ENCODE measurements at regions not wholly inside any gene's neighbourhood (a gene's known extent, or its start where the extent isn't known, plus 50 kb on each side); places are given as distances from the start of the nearest gene placed in this dataset.

GRCh38 chr12:124208489-124208888 lies 86.4 kb upstream of the RFLNA start:
- TF ChIP-seq GABPB1 (CRISPR knock-in tag; IDR thresholded peaks at IDR 0.05) = no peak
- TF ChIP-seq ZBTB14 (CRISPR knock-in tag; IDR thresholded peaks at IDR 0.05) = no peak
- TF ChIP-seq XRCC5 (optimal IDR thresholded peaks at IDR 0.05; ENCODE audit: low read length) = no peak
- TF ChIP-seq MBD4 (IDR thresholded peaks at IDR 0.05; ENCODE audit: borderline replicate concordance, low read length) = no peak
- no peak for TF ChIP-seq TAF15 (IDR thresholded peaks at IDR 0.05; ENCODE audit: low read depth, low read length, poor library complexity, severe bottlenecking)
- no peak for TF ChIP-seq REPIN1 (CRISPR knock-in tag; IDR thresholded peaks at IDR 0.05; ENCODE audit: borderline replicate concordance, low read depth)
- TF ChIP-seq JUN (CRISPR knock-in tag; IDR thresholded peaks at IDR 0.05) = no peak
- TF ChIP-seq CBX1 (IDR thresholded peaks at IDR 0.05; ENCODE audit: low read depth) = no peak
- no peak for TF ChIP-seq MTA3 (CRISPR knock-in tag; IDR thresholded peaks at IDR 0.05)
- TF ChIP-seq NFE2 (CRISPR knock-in tag; IDR thresholded peaks at IDR 0.05) = no peak
